ENCODE measurements at regions not wholly inside any gene's neighbourhood (a gene's known extent, or its start where the extent isn't known, plus 50 kb on each side); places are given as distances from the start of the nearest gene placed in this dataset.

DNA sequence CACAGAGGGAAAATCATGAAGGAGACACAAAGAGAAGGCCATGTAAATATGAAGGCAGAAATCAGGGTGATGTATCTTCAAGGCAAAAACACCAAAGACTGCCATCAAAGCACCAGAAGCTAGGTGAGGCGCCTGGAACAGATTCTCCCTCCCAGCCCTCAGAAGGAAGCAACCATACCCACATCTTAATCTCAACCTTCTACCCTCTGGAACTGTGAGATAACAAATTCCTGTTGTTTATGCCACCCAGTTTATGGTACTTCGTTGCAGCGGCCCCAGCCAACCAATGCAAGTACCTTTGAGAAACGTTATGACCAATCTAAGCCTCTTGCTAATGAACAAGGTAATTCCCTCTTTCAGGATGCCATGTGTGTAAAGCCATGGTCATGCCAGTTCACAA is 66.2 kb upstream of the STXBP5 start (continued):
- TF ChIP-seq, protein P1, sequence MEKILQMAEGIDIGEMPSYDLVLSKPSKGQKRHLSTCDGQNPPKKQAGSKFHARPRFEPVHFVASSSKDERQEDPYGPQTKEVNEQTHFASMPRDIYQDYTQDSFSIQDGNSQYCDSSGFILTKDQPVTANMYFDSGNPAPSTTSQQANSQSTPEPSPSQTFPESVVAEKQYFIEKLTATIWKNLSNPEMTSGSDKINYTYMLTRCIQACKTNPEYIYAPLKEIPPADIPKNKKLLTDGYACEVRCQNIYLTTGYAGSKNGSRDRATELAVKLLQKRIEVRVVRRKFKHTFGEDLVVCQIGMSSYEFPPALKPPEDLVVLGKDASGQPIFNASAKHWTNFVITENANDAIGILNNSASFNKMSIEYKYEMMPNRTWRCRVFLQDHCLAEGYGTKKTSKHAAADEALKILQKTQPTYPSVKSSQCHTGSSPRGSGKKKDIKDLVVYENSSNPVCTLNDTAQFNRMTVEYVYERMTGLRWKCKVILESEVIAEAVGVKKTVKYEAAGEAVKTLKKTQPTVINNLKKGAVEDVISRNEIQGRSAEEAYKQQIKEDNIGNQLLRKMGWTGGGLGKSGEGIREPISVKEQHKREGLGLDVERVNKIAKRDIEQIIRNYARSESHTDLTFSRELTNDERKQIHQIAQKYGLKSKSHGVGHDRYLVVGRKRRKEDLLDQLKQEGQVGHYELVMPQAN (conservative IDR thresholded peaks at IDR 0.05) = no peak
- TF ChIP-seq HDAC6 (IDR thresholded peaks at IDR 0.05; ENCODE audit: unreplicated experiment) (no peak), SMAD1 (IDR thresholded peaks at IDR 0.05; ENCODE audit: low read depth, partially characterized antibody) (no peak), CREB1 (IDR thresholded peaks at IDR 0.05; ENCODE audit: low read depth) (no peak), ASH2L (IDR thresholded peaks at IDR 0.05; ENCODE audit: borderline replicate concordance, low read depth) (no peak), IRF4 (IDR thresholded peaks at IDR 0.05; ENCODE audit: low read depth, low read length) (no peak), PAX5 (IDR thresholded peaks at IDR 0.05; ENCODE audit: borderline replicate concordance, low read depth, low read length) (no peak), CBX5 (IDR thresholded peaks at IDR 0.05; ENCODE audit: low read depth) (no peak), PAX8 (IDR thresholded peaks at IDR 0.05) (no peak), SUZ12 (IDR thresholded peaks at IDR 0.05; ENCODE audit: unreplicated experiment) (no peak)
- TF ChIP-seq, protein P2, sequence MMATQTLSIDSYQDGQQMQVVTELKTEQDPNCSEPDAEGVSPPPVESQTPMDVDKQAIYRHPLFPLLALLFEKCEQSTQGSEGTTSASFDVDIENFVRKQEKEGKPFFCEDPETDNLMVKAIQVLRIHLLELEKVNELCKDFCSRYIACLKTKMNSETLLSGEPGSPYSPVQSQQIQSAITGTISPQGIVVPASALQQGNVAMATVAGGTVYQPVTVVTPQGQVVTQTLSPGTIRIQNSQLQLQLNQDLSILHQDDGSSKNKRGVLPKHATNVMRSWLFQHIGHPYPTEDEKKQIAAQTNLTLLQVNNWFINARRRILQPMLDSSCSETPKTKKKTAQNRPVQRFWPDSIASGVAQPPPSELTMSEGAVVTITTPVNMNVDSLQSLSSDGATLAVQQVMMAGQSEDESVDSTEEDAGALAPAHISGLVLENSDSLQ (IDR thresholded peaks at IDR 0.05) = no peak
- TF ChIP-seq, protein P3, sequence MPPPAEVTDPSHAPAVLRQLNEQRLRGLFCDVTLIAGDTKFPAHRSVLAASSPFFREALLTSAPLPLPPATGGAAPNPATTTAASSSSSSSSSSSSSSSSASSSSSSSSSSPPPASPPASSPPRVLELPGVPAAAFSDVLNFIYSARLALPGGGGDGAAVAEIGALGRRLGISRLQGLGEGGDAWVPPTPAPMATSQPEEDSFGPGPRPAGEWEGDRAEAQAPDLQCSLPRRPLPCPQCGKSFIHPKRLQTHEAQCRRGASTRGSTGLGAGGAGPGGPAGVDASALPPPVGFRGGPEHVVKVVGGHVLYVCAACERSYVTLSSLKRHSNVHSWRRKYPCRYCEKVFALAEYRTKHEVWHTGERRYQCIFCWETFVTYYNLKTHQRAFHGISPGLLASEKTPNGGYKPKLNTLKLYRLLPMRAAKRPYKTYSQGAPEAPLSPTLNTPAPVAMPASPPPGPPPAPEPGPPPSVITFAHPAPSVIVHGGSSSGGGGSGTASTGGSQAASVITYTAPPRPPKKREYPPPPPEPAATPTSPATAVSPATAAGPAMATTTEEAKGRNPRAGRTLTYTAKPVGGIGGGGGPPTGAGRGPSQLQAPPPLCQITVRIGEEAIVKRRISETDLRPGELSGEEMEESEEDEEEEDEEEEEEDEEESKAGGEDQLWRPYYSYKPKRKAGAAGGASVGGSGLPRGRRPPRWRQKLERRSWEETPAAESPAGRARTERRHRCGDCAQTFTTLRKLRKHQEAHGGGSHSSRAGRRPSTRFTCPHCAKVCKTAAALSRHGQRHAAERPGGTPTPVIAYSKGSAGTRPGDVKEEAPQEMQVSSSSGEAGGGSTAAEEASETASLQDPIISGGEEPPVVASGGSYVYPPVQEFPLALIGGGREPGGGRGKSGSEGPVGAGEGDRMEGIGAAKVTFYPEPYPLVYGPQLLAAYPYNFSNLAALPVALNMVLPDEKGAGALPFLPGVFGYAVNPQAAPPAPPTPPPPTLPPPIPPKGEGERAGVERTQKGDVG (CRISPR knock-in tag; IDR thresholded peaks at IDR 0.05) = no peak

Data from GM12878 (cell line).